Uterus (tissue), 3 donors: ENCODE measurements at regions not wholly inside any gene's neighbourhood (a gene's known extent, or its start where the extent isn't known, plus 50 kb on each side); places are given as distances from the start of the nearest gene placed in this dataset.

Experiments
- DNase-seq, 2 donors: peaks; one replicate each; pipeline ENCODE4 v3.0.0-alpha.2; 2019 to 2020
- H3K27ac ChIP-seq, 2 donors: fragments of 200-600 bp; sonication (generic); 1 replicate in 1 of 2; 2 replicates in 1 of 2; pipeline ENCODE4 v1.5.1; 2016 to 2018
- H3K27me3 ChIP-seq, 2 donors: fragments of 200-600 bp; sonication (generic); one replicate each; pipeline ENCODE4 v1.5.1; 2018 to 2019; ENCODE audit warnings: control low read depth in 1 of 2
- H3K36me3 ChIP-seq, 2 donors: fragments of 200-600 bp; sonication (generic); one replicate each; pipeline ENCODE4 v1.5.1; 2019; ENCODE audit warnings: control low read depth in 1 of 2
- H3K4me1 ChIP-seq, 2 donors: fragments of 200-600 bp; sonication (generic); one replicate each; pipeline ENCODE4 v1.5.1; 2018 to 2019; ENCODE audit warnings: control low read depth in 1 of 2
- H3K4me3 ChIP-seq, 2 donors: fragments of 200-600 bp; sonication (generic); 1 replicate in 1 of 2; 2 replicates in 1 of 2; pipeline ENCODE4 v1.5.1; 2018 to 2019; ENCODE audit warnings: mild to moderate bottlenecking in 1 of 2
- H3K9me3 ChIP-seq, 2 donors: fragments of 200-600 bp; sonication (generic); one replicate each; pipeline ENCODE4 v1.5.1; 2019; ENCODE audit warnings: control low read depth in 1 of 2
- CTCF ChIP-seq, 4 experiments: fragments of 200-600 bp in 2 of 4; fragments of 450-650 bp in 2 of 4; sonication (generic) in 2 of 4; IDR thresholded peaks; one replicate each; pipeline ENCODE4 v1.5.1; 2016 to 2019; ENCODE audit warnings: antibody characterized with exemption in 4 of 4, mild to moderate bottlenecking in 2 of 4, moderate library complexity in 1 of 4
- POLR2A ChIP-seq, 2 donors: fragments of 450-650 bp; IDR thresholded peaks; one replicate each; pipeline ENCODE4 v1.6.1; 2016; ENCODE audit warnings: antibody characterized with exemption in 2 of 2, mild to moderate bottlenecking in 1 of 2, moderate library complexity in 1 of 2
- intact Hi-C: fragments of 100-400 bp; cut with DNase I; formaldehyde crosslinking; loops from one replicate; pipeline ENCODE4 v1.15.1; 2023; ENCODE audit warnings: low total_unique reads
- donor health status: DM: yes; HTN: yes; CAD: no.

GRCh38 chr12:108418164-108418890 is 79.2 kb upstream of the CMKLR1 start:
- Histone ChIP-seq H3K27ac (no peak overlapping the region), H3K9me3 (no peaks in the 10 kb centered on the region), H3K36me3 (no peaks in the 10 kb centered on the region), H3K4me3 (no peak overlapping the region), H3K27me3 (no peaks in the 10 kb centered on the region), H3K4me1 (no peaks in the 10 kb centered on the region)
- intact Hi-C loops = no loop called here
- DNase-seq = no peak
- no peak for TF ChIP-seq POLR2A (IDR thresholded peaks at IDR 0.05)
- no peak for TF ChIP-seq CTCF (IDR thresholded peaks at IDR 0.05)

GRCh38 chr12:108414021-108414420 is 74.9 kb upstream of the CMKLR1 start:
- TF ChIP-seq CTCF (IDR thresholded peaks at IDR 0.05) = no peak
- Histone ChIP-seq H3K36me3 (no peaks in the 10 kb centered on the region), H3K27ac (no peak overlapping the region), H3K4me3 (no peak overlapping the region), H3K9me3 (no peaks in the 10 kb centered on the region), H3K4me1 (no peaks in the 10 kb centered on the region), H3K27me3 (no peaks in the 10 kb centered on the region)
- no peak for DNase-seq
- intact Hi-C loops = no loop called here

- Histone ChIP-seq H3K36me3 (no peaks in the 10 kb centered on the region), H3K4me1 (no peaks in the 10 kb centered on the region), H3K27me3 (no peaks in the 10 kb centered on the region), H3K9me3 (no peaks in the 10 kb centered on the region), H3K4me3 (no peak overlapping the region), H3K27ac (no peak overlapping the region)
- no peak for DNase-seq
- TF ChIP-seq POLR2A (IDR thresholded peaks at IDR 0.05) (no peak), CTCF (IDR thresholded peaks at IDR 0.05) (no peak)
- intact Hi-C loops = no loop called here
These were observed 71.6 kb upstream of the CMKLR1 start for GRCh38 chr12:108410689-108411088.

- Histone ChIP-seq H3K4me3 (no peak overlapping the region), H3K27ac (no peak overlapping the region), H3K9me3 (no peaks in the 10 kb centered on the region), H3K36me3 (no peaks in the 10 kb centered on the region), H3K4me1 (no peaks in the 10 kb centered on the region), H3K27me3 (no peaks in the 10 kb centered on the region)
- DNase-seq = no peak
- intact Hi-C loops = no loop called here
- no peak for TF ChIP-seq CTCF (IDR thresholded peaks at IDR 0.05)
- no peak for TF ChIP-seq POLR2A (IDR thresholded peaks at IDR 0.05)
These were observed 70.4 kb upstream of the CMKLR1 start for GRCh38 chr12:108409481-108409880.

- H3K4me3 ChIP-seq = no peak overlapping the region
- TF ChIP-seq CTCF (IDR thresholded peaks at IDR 0.05) (no peak), POLR2A (IDR thresholded peaks at IDR 0.05) (no peak)
- H3K27ac ChIP-seq = no peak overlapping the region
- no peak for DNase-seq
- no peaks in the 10 kb centered on the region for H3K27me3 ChIP-seq
- H3K9me3 ChIP-seq = no peaks in the 10 kb centered on the region
- intact Hi-C loops = no loop called here
- no peaks in the 10 kb centered on the region for H3K4me1 ChIP-seq
- H3K36me3 ChIP-seq = no peaks in the 10 kb centered on the region
These were observed 64.8 kb upstream of the CMKLR1 start for GRCh38 chr12:108403952-108404351.
